Choroid plexus epithelial cell (primary cell): ENCODE measurements at regions not wholly inside any gene's neighbourhood (a gene's known extent, or its start where the extent isn't known, plus 50 kb on each side); places are given as distances from the start of the nearest gene placed in this dataset.
A peak's percentile ranks its signal among the peaks of the same experiment; 100 is the strongest.
"Not testable (repeated sequence)": the region's sequence is repeated elsewhere in the genome, so short reads cannot be mapped to it uniquely, and the experiment has no call there.

Experiments
- DNase-seq: peaks from one replicate; pipeline ENCODE4 v3.0.0-alpha.2; 2010; ENCODE audit warnings: low read depth
- H3K4me3 ChIP-seq: 2 replicates; pipeline ENCODE4 v1.5.1; 2011; ENCODE audit warnings: low read depth, mild to moderate bottlenecking, control low read depth, low read length, moderate library complexity
- CTCF ChIP-seq: conservative IDR thresholded peaks from 2 replicates; pipeline ENCODE4 v1.5.1; 2011; ENCODE audit warnings: low read depth, mild to moderate bottlenecking, control low read depth, inconsistent platforms, low read length, moderate library complexity

GRCh38 chr5:125976421-125977000 lies 446.7 kb upstream of the GRAMD2B start:
- TF ChIP-seq CTCF: no peak
- H3K4me3 ChIP-seq: no peak overlapping the region
- no peak for DNase-seq

- TF ChIP-seq CTCF: no peak
- no peak for DNase-seq
- no peak overlapping the region for H3K4me3 ChIP-seq
Observed at GRCh38 chr5:125978015-125978414, 445.2 kb upstream of the GRAMD2B start.

GRCh38 chr5:125979636-125980035 lies 443.6 kb upstream of the GRAMD2B start:
- TF ChIP-seq CTCF: no peak
- no peak overlapping the region for H3K4me3 ChIP-seq

GRCh38 chr5:125981016-125981415 lies 442.2 kb upstream of the GRAMD2B start:
- no peak overlapping the region for H3K4me3 ChIP-seq
- DNase-seq: no peak
- TF ChIP-seq CTCF: no peak

More at GRCh38 chr5:125979636-125980035, 443.6 kb upstream of the GRAMD2B start:
- DNase-seq: no peak

GRCh38 chr5:125987677-125988255 lies 435.4 kb upstream of the GRAMD2B start:
- H3K4me3 ChIP-seq: no peak overlapping the region
- no peak for DNase-seq
- TF ChIP-seq CTCF: peak; percentile 7

- no peak overlapping the region for H3K4me3 ChIP-seq
- no peak for TF ChIP-seq CTCF
- no peak for DNase-seq
Observed at GRCh38 chr5:125992050-125992449, 431.2 kb upstream of the GRAMD2B start.

- DNase-seq, H3K4me3 ChIP-seq: not testable (repeated sequence)
Observed at GRCh38 chr5:125999271-126000030, 423.8 kb upstream of the GRAMD2B start.
